ENCODE measurements at regions not wholly inside any gene's neighbourhood (a gene's known extent, or its start where the extent isn't known, plus 50 kb on each side); places are given as distances from the start of the nearest gene placed in this dataset.
"Not testable (repeated sequence)": the region's sequence is repeated elsewhere in the genome, so short reads cannot be mapped to it uniquely, and the experiment has no call there.

DNA sequence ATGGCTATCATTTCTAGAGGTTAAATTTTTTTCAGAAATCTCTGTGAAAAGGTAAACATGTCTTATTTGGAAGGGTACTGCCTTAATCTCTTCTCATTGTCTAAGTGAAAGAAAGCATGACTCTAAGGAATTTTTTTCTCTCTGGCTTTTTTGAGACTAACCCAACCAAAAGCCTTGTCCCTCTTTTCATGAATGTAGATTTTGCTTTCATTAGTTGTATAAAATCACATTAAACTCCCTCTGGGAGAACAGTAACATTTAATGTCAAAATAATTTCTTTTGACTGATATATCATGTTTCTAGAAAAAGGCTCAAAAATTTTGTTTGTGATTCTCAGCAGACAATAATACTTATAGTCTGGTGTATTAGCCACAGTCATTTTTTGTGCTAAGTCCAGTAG, 168.4 kb upstream of the SPOPL start:
- no peak overlapping the region for H3K4me3 ChIP-seq (ENCODE audit: insufficient read depth, low read depth, low read length)
- no peaks in the 10 kb centered on the region for H3K36me3 ChIP-seq (replicated peaks; ENCODE audit: control insufficient read depth, insufficient read depth, low read length)
- no peaks in the 10 kb centered on the region for H3K27me3 ChIP-seq (ENCODE audit: control insufficient read depth, insufficient read depth, low read length)
- no peak for DNase-seq

DNA sequence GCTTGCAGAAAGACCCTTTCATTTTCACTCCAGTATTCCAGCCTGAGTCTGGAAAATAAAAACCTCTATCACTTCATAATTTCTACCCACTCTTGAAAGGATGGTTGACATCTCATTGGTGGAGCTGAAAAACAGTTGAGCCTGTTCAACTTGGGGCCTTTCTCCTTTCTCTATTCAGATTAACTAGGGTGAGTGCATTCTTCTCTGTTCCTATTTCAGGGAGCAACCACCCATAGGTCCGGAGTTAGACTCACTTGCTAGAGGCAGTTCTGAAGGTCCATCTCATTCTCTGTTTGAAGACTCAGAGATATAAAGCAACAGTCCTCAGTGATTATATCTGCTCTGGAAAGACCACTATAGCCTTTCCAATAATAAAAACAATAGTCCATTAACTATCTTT, 167.9 kb upstream of the SPOPL start:
- Histone ChIP-seq H3K36me3 (replicated peaks; ENCODE audit: control insufficient read depth, insufficient read depth, low read length) (no peaks in the 10 kb centered on the region), H3K27me3 (ENCODE audit: control insufficient read depth, insufficient read depth, low read length) (no peaks in the 10 kb centered on the region), H3K4me3 (ENCODE audit: insufficient read depth, low read depth, low read length) (no peak overlapping the region)
- DNase-seq, result no peak

DNA sequence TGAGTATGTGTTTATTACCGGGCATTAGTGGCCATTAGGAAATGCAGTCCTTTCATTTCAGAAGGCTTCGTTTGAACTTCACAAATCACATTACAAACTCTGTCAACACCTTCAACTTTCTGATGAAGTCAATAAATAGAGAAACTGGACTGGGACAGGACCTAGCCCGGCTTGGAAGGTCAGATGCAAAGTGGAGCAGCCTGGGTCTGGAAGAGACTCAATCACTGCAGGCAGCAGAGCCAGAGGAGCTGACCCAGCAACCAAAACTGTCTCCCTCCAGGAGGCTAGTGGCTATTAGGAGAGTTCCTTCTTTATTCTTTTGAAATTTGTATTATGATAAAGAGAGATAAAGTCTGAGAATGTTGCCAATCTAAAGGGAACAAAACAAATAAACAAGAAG, 167.2 kb upstream of the SPOPL start:
- H3K36me3 ChIP-seq (replicated peaks; ENCODE audit: control insufficient read depth, insufficient read depth, low read length), result no peaks in the 10 kb centered on the region
- DNase-seq, result no peak
- H3K27me3 ChIP-seq (ENCODE audit: control insufficient read depth, insufficient read depth, low read length), result no peaks in the 10 kb centered on the region
- no peak overlapping the region for H3K4me3 ChIP-seq (ENCODE audit: insufficient read depth, low read depth, low read length)

DNA sequence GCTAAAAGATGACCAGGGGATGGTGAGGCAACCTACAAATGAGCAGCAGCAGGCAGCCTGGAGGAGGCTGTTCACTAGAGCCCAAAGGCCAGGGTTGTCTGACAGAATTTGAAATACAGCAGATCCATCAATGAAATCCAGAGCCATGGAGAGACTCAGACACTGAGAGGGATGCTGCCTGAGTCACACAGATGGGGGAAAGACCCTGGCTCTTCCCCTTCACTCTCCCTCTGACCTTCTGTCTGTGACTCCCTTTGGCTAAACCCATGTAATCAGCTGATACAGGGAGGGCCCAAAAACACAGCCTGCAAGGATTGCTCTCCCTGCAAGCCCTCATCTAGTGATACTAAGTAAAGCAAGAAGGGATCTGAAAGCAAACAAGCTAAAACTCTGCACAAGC, 166.5 kb upstream of the SPOPL start:
- DNase-seq, result no peak

DNA sequence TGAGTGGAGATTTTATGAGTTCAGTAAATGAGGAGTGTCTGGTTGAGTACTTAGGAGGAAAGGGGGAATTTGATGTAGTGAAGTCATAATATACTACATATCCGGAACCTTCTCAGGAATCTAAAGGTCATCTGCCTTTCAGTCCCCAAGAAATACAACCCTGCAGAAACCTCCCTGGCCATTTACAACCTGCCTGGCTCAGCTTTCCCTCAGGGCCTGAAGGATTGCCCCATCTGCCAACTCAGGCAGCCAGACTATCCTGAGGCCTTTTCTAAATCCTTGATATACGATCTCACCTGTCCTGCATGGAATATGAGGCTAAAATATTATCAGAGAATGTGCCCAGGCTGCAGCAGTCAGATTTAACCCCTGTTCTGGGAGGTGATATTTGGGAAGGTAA, 165.4 kb upstream of the SPOPL start:
- Histone ChIP-seq H3K36me3 (replicated peaks; ENCODE audit: control insufficient read depth, insufficient read depth, low read length) (no peaks in the 10 kb centered on the region), H3K27me3 (ENCODE audit: control insufficient read depth, insufficient read depth, low read length) (no peaks in the 10 kb centered on the region), H3K4me3 (ENCODE audit: insufficient read depth, low read depth, low read length) (no peak overlapping the region)
- DNase-seq, result no peak

More for the DNA sequence above, 166.5 kb upstream of the SPOPL start:
- no peaks in the 10 kb centered on the region for H3K27me3 ChIP-seq (ENCODE audit: control insufficient read depth, insufficient read depth, low read length)
- no peaks in the 10 kb centered on the region for H3K36me3 ChIP-seq (replicated peaks; ENCODE audit: control insufficient read depth, insufficient read depth, low read length)
- no peak overlapping the region for H3K4me3 ChIP-seq (ENCODE audit: insufficient read depth, low read depth, low read length)

DNA sequence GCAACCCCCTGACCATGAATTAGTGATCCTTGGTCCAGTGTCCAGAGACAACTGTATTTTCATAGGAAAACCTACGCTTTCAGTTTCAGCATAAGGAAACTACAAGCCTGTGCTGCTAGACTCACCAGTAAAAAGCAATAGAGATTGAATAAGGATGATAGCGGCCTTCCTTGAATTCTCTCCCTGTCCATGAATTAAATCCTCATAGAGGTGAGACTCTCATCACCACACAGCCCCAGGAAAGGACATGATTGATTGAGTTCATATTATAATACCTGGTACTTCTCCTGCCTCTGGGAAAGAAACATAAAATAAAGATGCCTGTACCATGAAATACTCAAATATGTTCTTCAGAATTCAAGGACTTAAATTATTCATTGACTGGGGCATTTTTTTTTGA, 146.3 kb upstream of the SPOPL start:
- Histone ChIP-seq H3K36me3 (replicated peaks; ENCODE audit: control insufficient read depth, insufficient read depth, low read length) (no peaks in the 10 kb centered on the region), H3K4me3 (ENCODE audit: insufficient read depth, low read depth, low read length) (no peak overlapping the region), H3K27me3 (ENCODE audit: control insufficient read depth, insufficient read depth, low read length) (no peaks in the 10 kb centered on the region)
- DNase-seq, result no peak

DNA sequence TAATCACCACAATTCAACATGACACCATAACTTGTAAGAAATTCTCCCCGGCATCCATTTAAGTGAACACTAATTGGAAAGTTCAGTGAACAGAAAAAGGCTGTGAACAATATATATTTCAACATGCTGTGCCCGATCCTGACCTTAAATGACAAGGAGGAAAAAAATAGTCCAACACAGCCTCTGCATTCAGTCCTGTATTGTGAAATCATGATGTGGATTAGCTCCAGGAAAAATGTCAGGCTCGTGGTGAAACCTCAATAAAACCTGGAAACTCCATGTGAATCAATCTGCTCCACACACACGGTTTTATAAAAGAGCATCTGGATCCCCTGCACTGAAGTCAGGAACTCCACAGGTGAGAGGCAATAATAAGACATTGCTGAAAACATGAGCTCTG, 145.4 kb upstream of the SPOPL start:
- Histone ChIP-seq H3K27me3 (ENCODE audit: control insufficient read depth, insufficient read depth, low read length) (no peaks in the 10 kb centered on the region), H3K36me3 (replicated peaks; ENCODE audit: control insufficient read depth, insufficient read depth, low read length) (no peaks in the 10 kb centered on the region), H3K4me3 (ENCODE audit: insufficient read depth, low read depth, low read length) (no peak overlapping the region)
- no peak for DNase-seq

DNA sequence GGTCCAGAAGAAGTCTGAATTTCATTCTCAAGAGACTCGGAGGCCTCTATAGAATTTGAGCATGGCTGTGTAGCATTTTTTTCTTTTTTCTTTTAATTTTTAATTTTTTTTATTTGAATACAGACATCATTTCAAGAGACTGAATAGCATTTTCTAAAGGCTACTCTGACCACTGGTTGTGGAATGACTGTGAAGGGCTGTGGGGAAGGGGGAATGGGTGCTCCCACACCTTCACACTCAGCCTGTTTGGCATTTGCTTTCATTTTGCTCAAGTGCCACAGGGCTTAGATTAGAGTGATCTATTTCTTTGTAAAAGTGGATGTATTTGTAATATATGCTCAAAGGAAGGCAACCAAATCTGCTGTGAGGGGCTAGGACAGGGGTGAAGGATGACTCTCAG, 142.0 kb upstream of the SPOPL start:
- DNase-seq, result no peak
- no peak overlapping the region for H3K4me3 ChIP-seq (ENCODE audit: insufficient read depth, low read depth, low read length)

DNA sequence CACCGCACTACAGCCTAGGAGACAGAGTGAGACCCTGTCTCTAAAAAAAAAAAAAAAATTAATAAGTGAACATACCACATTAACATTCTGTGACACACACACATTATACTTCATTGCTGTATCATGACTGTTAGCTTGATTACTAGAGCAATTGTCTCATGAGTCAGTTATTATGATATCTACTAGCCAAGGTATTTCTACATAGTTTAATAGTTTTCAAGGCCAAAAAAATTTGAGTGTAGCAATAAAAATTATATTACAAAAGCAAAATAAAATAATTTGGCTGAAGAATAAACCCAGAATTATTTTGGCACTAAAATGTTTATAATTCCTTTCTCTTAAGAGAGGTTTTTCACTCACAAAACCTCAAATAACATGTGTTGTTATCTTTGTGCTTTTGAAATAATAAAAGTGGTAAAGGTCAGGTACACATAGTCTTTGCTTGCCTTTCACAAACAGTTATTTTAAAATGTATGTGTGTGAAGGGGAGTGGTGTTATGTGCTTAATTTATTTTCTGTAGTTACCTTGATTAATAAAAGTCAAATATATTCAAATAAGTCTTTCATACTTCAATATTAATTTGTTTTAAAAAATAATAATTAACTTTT, 136.9 kb upstream of the SPOPL start:
- no peak overlapping the region for H3K4me3 ChIP-seq (ENCODE audit: insufficient read depth, low read depth, low read length)
- DNase-seq, result no peak
- no peaks in the 10 kb centered on the region for H3K27me3 ChIP-seq (ENCODE audit: control insufficient read depth, insufficient read depth, low read length)
- no peaks in the 10 kb centered on the region for H3K36me3 ChIP-seq (replicated peaks; ENCODE audit: control insufficient read depth, insufficient read depth, low read length)

More for the DNA sequence above, 142.0 kb upstream of the SPOPL start:
- no peaks in the 10 kb centered on the region for H3K27me3 ChIP-seq (ENCODE audit: control insufficient read depth, insufficient read depth, low read length)
- no peaks in the 10 kb centered on the region for H3K36me3 ChIP-seq (replicated peaks; ENCODE audit: control insufficient read depth, insufficient read depth, low read length)

DNA sequence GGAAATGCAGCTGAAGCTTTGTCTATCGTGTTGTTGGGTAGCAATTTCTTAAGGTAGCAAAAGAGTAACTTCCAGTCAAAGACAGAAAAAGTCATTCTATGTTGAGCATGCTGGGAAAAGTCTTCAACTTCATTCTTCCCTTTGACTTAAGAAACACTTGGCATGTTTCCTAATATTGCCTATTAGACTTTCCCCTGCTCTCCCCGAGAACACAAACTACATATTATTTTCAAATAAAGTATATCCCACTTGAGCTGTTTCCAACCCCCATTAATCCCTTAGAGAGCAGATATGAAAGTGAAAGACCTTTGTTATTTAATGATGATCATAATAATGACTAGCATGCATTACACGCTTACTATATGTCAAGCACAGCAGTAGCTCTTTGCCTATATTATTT, 136.0 kb upstream of the SPOPL start:
- Histone ChIP-seq H3K36me3 (replicated peaks; ENCODE audit: control insufficient read depth, insufficient read depth, low read length) (no peaks in the 10 kb centered on the region), H3K27me3 (ENCODE audit: control insufficient read depth, insufficient read depth, low read length) (no peaks in the 10 kb centered on the region), H3K4me3 (ENCODE audit: insufficient read depth, low read depth, low read length) (no peak overlapping the region)
- no peak for DNase-seq

DNA sequence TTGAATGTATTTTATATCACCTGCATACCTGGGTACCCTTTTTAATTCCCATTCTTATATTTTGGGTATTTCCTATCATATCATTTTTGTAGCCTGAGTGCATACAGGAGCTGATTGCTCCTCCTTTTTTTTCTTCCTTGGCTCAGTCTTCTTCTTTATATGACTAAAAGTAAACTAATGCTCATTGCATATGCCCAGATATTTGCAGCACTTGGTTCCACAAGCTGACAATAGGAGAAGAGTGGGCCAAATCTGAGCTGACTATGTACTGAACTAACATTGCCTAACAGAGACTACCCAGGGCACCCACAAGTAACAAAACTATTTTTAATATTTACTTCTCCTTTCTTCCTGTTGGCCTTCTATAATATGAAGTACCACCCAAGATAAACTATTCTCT, 131.7 kb upstream of the SPOPL start:
- H3K4me3 ChIP-seq (ENCODE audit: insufficient read depth, low read depth, low read length), result no peak overlapping the region
- no peaks in the 10 kb centered on the region for H3K27me3 ChIP-seq (ENCODE audit: control insufficient read depth, insufficient read depth, low read length)
- no peak for DNase-seq
- H3K36me3 ChIP-seq (replicated peaks; ENCODE audit: control insufficient read depth, insufficient read depth, low read length), result no peaks in the 10 kb centered on the region

DNA sequence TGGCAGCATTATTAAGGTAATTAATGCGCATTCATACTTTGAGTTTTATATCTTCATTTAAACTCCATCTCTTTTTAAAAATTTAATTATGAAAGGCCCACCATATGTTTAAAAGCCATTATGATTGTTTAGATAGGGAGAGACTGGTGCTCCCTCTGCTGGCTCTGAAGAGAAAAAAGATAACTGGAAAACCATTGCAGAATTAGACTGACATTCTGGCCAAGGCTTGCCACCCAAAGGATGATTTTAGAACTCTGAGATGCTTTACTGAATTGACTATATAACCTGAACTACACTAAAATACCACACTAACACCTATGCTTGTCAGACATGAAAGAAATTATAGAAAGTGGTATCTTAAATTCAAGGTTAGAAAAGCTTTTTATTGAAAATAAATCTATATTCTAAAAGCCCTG, 127.6 kb upstream of the SPOPL start:
- Histone ChIP-seq H3K4me3 (ENCODE audit: insufficient read depth, low read depth, low read length) (no peak overlapping the region), H3K36me3 (replicated peaks; ENCODE audit: control insufficient read depth, insufficient read depth, low read length) (no peaks in the 10 kb centered on the region), H3K27me3 (ENCODE audit: control insufficient read depth, insufficient read depth, low read length) (no peaks in the 10 kb centered on the region)
- peak; percentile 13 for DNase-seq

DNA sequence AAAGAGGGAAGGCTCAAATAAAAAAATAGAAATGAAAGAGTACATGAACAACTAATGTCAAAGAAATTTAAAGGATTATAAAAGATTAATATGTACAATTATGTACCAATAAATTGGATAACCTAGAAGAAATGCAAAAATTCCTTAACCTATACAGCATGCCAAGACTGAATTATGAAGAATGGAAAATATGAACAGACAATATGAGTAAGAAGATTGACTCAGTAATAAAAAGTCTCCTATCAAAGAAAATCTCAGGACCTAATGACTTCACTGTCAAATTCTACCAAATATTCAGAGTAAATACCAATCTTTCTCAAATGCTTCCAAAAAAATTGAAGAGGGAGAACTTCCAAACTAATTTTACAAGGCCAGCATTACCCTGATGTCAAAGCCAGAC, 120.2 kb upstream of the SPOPL start:
- H3K27me3 ChIP-seq (ENCODE audit: control insufficient read depth, insufficient read depth, low read length), result no peaks in the 10 kb centered on the region
- H3K4me3 ChIP-seq (ENCODE audit: insufficient read depth, low read depth, low read length), result no peak overlapping the region
- no peaks in the 10 kb centered on the region for H3K36me3 ChIP-seq (replicated peaks; ENCODE audit: control insufficient read depth, insufficient read depth, low read length)
- DNase-seq, result no peak

DNA sequence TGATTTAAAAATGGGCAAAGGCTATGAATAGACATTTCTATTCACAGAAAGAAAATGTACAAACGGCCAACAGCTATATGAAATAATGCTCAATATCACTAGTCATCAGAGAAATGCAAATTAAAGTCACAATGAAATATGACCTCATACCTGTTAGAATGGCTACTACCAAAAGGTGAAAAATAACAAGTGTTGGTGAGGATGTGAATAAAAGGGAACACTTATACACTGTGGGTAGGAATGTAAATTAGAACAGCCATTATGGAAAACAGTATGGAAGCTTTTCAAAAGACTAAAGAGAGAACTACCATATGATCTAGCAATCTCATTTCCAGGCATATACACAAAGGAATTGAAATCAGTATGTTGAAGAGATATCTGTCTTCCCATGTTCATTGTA, 118.9 kb upstream of the SPOPL start:
- H3K4me3 ChIP-seq (ENCODE audit: insufficient read depth, low read depth, low read length), result no peak overlapping the region
- H3K36me3 ChIP-seq (replicated peaks; ENCODE audit: control insufficient read depth, insufficient read depth, low read length), result no peaks in the 10 kb centered on the region
- no peak for DNase-seq
- no peaks in the 10 kb centered on the region for H3K27me3 ChIP-seq (ENCODE audit: control insufficient read depth, insufficient read depth, low read length)

DNA sequence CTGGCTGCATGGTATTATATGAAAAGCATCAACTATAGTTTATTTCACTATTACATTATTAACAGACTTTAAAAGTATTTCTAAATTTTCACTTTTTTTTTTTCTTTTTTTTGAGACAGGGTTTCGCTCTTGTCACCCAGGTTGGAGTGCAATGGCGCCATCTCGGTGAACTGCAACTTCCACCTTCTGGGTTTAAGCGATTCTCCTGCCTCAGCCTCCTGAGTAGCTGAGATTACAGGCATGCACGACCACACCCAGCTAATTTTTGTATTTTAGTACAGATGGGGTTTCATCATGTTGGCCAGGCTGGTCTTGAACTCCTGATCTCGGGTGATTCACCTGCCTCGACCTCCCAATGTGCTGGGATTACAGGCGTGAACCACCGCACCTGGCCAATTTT, 115.4 kb upstream of the SPOPL start:
- DNase-seq; H3K27me3 ChIP-seq (ENCODE audit: control insufficient read depth, insufficient read depth, low read length); H3K36me3 ChIP-seq (replicated peaks; ENCODE audit: control insufficient read depth, insufficient read depth, low read length); H3K4me3 ChIP-seq (ENCODE audit: insufficient read depth, low read depth, low read length): not testable (repeated sequence)

DNA sequence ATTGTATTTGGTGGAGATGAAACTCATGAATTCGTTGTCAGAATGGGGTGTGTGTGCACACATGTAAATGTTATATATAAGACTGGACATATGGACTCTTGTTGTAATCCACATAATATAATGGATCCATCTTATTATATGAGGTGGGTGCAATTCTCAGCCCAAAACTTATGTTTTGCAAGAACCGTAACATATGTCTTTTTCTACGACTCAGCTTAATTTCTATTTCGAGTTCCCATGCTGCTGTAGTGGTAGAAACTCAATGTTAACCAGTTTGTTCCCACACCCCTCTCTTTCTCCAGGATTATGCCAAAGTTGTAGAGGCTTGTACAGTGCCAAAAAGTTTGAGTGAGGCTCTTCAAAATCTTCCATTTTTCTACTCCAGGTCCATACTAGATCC, 112.5 kb upstream of the SPOPL start:
- no peak for DNase-seq
- H3K4me3 ChIP-seq (ENCODE audit: insufficient read depth, low read depth, low read length), result no peak overlapping the region
- H3K36me3 ChIP-seq (replicated peaks; ENCODE audit: control insufficient read depth, insufficient read depth, low read length), result no peaks in the 10 kb centered on the region
- H3K27me3 ChIP-seq (ENCODE audit: control insufficient read depth, insufficient read depth, low read length), result no peaks in the 10 kb centered on the region

Data from H7 (cell line).